ENCODE measurements at regions not wholly inside any gene's neighbourhood (a gene's known extent, or its start where the extent isn't known, plus 50 kb on each side); places are given as distances from the start of the nearest gene placed in this dataset.

- DNase-seq: no peak
Measured at GRCh38 chr12:29053567-29053966, 95.5 kb upstream of the FAR2 start.

- DNase-seq: no peak
Measured at GRCh38 chr12:29054858-29055663, 94.0 kb upstream of the FAR2 start.

- peak; percentile 52 for DNase-seq
Measured at GRCh38 chr12:29066011-29066588, 83.0 kb upstream of the FAR2 start.

- no peak for DNase-seq
Measured at GRCh38 chr12:29067430-29067829, 81.6 kb upstream of the FAR2 start.

- DNase-seq: no peak
Measured at GRCh38 chr12:29070309-29070708, 78.8 kb upstream of the FAR2 start.

GRCh38 chr12:29071099-29071498, 78.0 kb upstream of the FAR2 start:
- DNase-seq: no peak

- no peak for DNase-seq
Measured at GRCh38 chr12:29072631-29073030, 76.4 kb upstream of the FAR2 start.

- peak; percentile 85 for DNase-seq
Measured at GRCh38 chr12:29073631-29074239, 75.3 kb upstream of the FAR2 start.

- DNase-seq: no peak
Measured at GRCh38 chr12:29081101-29081500, 68.0 kb upstream of the FAR2 start.

- no peak for DNase-seq
Measured at GRCh38 chr12:29082522-29082921, 66.6 kb upstream of the FAR2 start.

GRCh38 chr12:29086325-29087271, 62.5 kb upstream of the FAR2 start:
- DNase-seq: no peak

- peak; percentile 70 for DNase-seq
Measured at GRCh38 chr12:29088611-29089219, 60.4 kb upstream of the FAR2 start.

Data from hematopoietic multipotent progenitor cell treated with erythropoietin and hydrocortisone succinate and interleukin-3 and kit ligand, for 4 days (in vitro differentiated cells).